K562 (cell line): ENCODE measurements at regions not wholly inside any gene's neighbourhood (a gene's known extent, or its start where the extent isn't known, plus 50 kb on each side); places are given as distances from the start of the nearest gene placed in this dataset.

Experiments
- ATF4 ChIP-seq: fragments of 450-650 bp; formaldehyde crosslinking; IDR thresholded peaks from 2 replicates; pipeline ENCODE4 v1.4.0; 2022; ENCODE audit warnings: mild to moderate bottlenecking, moderate library complexity
- BRD4 ChIP-seq: fragments of 200-600 bp; sonication (generic); IDR thresholded peaks from 2 replicates; pipeline ENCODE4 v1.6.1; 2017; ENCODE audit warnings: inconsistent platforms
- CHD1 ChIP-seq: fragments of 200-600 bp; sonication (generic); IDR thresholded peaks from one replicate; pipeline ENCODE4 v1.6.1; 2012; ENCODE audit warnings: mild to moderate bottlenecking, moderate library complexity, low read length, inconsistent platforms
- CREM ChIP-seq: IDR thresholded peaks from 2 replicates; pipeline ENCODE4 v1.6.1; 2014; ENCODE audit warnings: antibody characterized with exemption, low read depth
- ESRRA ChIP-seq: fragments of 450-650 bp; IDR thresholded peaks from 2 replicates; pipeline ENCODE4 v1.6.1; 2014; ENCODE audit warnings: low read depth, mild to moderate bottlenecking, moderate library complexity, borderline replicate concordance
- FOXA1 ChIP-seq: fragments of 450-650 bp; IDR thresholded peaks from 2 replicates; pipeline ENCODE4 v1.6.1; 2016; ENCODE audit warnings: mild to moderate bottlenecking, borderline replicate concordance
- MBD2 ChIP-seq: sonication (generic); IDR thresholded peaks from 2 replicates; pipeline ENCODE4 v1.6.1; 2016; ENCODE audit warnings: low read depth, borderline replicate concordance
- MYNN ChIP-seq, 2 experiments: sonication (generic); formaldehyde crosslinking in 1 of 2; IDR thresholded peaks; 2 replicates each; pipeline versions ENCODE4 v1.5.0 to v1.6.1; 2016 to 2020; ENCODE audit warnings: antibody characterized with exemption in 1 of 2, missing genetic modification reagents in 1 of 2
- PHF21A ChIP-seq: fragments of 450-650 bp; IDR thresholded peaks from 2 replicates; pipeline ENCODE4 v1.6.1; 2017; ENCODE audit warnings: low read depth, borderline replicate concordance
- SIRT6 ChIP-seq: IDR thresholded peaks from one replicate; pipeline ENCODE4 v1.6.1; 2012; ENCODE audit warnings: low read depth, mild to moderate bottlenecking, control low read depth, inconsistent platforms, low read length, moderate library complexity
- TCF7L2 ChIP-seq: fragments of 150-350 bp; IDR thresholded peaks from 2 replicates; pipeline ENCODE4 v1.6.1; 2016; ENCODE audit warnings: low read depth, mild to moderate bottlenecking, low read length, moderate library complexity
- ZFX ChIP-seq: sonication (generic); formaldehyde crosslinking; IDR thresholded peaks from 2 replicates; pipeline ENCODE4 v1.8.0; 2022; ENCODE audit warnings: mild to moderate bottlenecking, missing genetic modification reagents, moderate library complexity
- TF ChIP-seq, protein P1 (sequence below), 3 experiments: IDR thresholded peaks in 2 of 3; conservative IDR thresholded peaks in 1 of 3; 2 replicates each; pipeline ENCODE4 v1.5.1; 2011 to 2012; ENCODE audit warnings: low read length in 3 of 3, mild to moderate bottlenecking in 3 of 3, control low read depth in 2 of 3, improper control_type of control experiment in 1 of 3, inconsistent platforms in 1 of 3, low read depth in 1 of 3, mixed read lengths in 1 of 3, moderate library complexity in 1 of 3; ENCODE audit not compliant: insufficient read depth in 2 of 3

GRCh38 chr6:21748343-21749056 is 154.9 kb downstream of the SOX4 start:
- no peak for TF ChIP-seq ATF4 (CRISPR knock-in tag)
- TF ChIP-seq, protein P1, sequence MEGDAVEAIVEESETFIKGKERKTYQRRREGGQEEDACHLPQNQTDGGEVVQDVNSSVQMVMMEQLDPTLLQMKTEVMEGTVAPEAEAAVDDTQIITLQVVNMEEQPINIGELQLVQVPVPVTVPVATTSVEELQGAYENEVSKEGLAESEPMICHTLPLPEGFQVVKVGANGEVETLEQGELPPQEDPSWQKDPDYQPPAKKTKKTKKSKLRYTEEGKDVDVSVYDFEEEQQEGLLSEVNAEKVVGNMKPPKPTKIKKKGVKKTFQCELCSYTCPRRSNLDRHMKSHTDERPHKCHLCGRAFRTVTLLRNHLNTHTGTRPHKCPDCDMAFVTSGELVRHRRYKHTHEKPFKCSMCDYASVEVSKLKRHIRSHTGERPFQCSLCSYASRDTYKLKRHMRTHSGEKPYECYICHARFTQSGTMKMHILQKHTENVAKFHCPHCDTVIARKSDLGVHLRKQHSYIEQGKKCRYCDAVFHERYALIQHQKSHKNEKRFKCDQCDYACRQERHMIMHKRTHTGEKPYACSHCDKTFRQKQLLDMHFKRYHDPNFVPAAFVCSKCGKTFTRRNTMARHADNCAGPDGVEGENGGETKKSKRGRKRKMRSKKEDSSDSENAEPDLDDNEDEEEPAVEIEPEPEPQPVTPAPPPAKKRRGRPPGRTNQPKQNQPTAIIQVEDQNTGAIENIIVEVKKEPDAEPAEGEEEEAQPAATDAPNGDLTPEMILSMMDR (IDR thresholded peaks at IDR 0.05 in 2 of 3, conservative IDR thresholded peaks at IDR 0.05 in 1 of 3; ENCODE audit: insufficient read depth in 2 of 3, low read depth in 1 of 3, low read length in 3 of 3): no peak
- no peak for TF ChIP-seq SIRT6
- no peak for TF ChIP-seq PHF21A
- no peak for TF ChIP-seq ESRRA
- no peak for TF ChIP-seq BRD4
- no peak for TF ChIP-seq TCF7L2
- TF ChIP-seq MYNN (IDR thresholded peaks at IDR 0.05): no peak
- no peak for TF ChIP-seq MYNN (CRISPR knock-in tag; IDR thresholded peaks at IDR 0.05)
- no peak for TF ChIP-seq MBD2
- no peak for TF ChIP-seq FOXA1
- TF ChIP-seq CHD1: no peak
- no peak for TF ChIP-seq CREM
- no peak for TF ChIP-seq ZFX
